Brain microvascular endothelial cell (primary cell): ENCODE measurements at regions not wholly inside any gene's neighbourhood (a gene's known extent, or its start where the extent isn't known, plus 50 kb on each side); places are given as distances from the start of the nearest gene placed in this dataset.

Experiments used
- DNase-seq: peaks from one replicate; pipeline ENCODE4 v3.0.0-alpha.2; 2020
- H3K27ac ChIP-seq: fragments of 250-450 bp; sonication (Bioruptor Pico); 2 replicates; pipeline ENCODE4 v1.5.1; 2020; ENCODE audit warnings: mild to moderate bottlenecking, moderate library complexity
- H3K27me3 ChIP-seq: fragments of 250-450 bp; sonication (Bioruptor Pico); replicated peaks from 2 replicates; pipeline ENCODE4 v1.5.1; 2020; ENCODE audit warnings: mild to moderate bottlenecking
- H3K36me3 ChIP-seq: fragments of 250-450 bp; sonication (Bioruptor Pico); replicated peaks from 2 replicates; pipeline ENCODE4 v1.5.1; 2020; ENCODE audit warnings: mild to moderate bottlenecking
- H3K4me3 ChIP-seq: 2 replicates; pipeline ENCODE4 v1.5.1; 2011; ENCODE audit warnings: low read depth, mild to moderate bottlenecking, control low read depth, low read length, moderate library complexity
- in situ Hi-C: cut with HindIII; loops from 2 replicates; pipeline ENCODE4 v1.10.0; 2017; ENCODE audit warnings: low sequenced_read_pairs, low pct_ligation_motif_present
- TF ChIP-seq, protein P1 (sequence below): IDR thresholded peaks from 2 replicates; pipeline ENCODE4 v1.5.1; 2011; ENCODE audit warnings: low read depth, mild to moderate bottlenecking, moderate library complexity, low read length, control low read depth, inconsistent platforms; ENCODE audit errors: missing control alignments

DNA sequence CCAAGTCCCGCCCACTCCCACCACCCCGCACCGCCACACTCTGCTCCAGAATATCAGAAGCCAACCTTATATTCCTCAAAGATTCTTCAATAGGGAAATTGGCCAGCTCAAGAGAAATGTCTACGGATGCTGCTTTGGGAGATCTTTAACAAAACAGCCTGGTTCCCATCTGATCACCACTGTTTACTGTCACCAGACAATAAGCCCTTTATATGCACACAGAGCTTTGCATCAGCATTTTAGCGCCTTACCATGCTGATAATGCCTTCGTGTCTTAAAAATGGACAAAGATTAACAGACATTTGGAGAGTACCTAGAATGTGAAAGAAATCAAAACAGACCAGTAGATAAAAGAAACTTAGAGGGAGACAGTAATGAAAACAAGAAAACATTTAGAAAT, 141.7 kb upstream of the SYT6 start:
- in situ Hi-C loops: no loop called here
- Histone ChIP-seq H3K27ac (no peak overlapping the region), H3K36me3 (no peaks in the 10 kb centered on the region), H3K27me3 (peaks cover 3% of the 10 kb centered on the region), H3K4me3 (no peak overlapping the region)
- TF ChIP-seq, protein P1, sequence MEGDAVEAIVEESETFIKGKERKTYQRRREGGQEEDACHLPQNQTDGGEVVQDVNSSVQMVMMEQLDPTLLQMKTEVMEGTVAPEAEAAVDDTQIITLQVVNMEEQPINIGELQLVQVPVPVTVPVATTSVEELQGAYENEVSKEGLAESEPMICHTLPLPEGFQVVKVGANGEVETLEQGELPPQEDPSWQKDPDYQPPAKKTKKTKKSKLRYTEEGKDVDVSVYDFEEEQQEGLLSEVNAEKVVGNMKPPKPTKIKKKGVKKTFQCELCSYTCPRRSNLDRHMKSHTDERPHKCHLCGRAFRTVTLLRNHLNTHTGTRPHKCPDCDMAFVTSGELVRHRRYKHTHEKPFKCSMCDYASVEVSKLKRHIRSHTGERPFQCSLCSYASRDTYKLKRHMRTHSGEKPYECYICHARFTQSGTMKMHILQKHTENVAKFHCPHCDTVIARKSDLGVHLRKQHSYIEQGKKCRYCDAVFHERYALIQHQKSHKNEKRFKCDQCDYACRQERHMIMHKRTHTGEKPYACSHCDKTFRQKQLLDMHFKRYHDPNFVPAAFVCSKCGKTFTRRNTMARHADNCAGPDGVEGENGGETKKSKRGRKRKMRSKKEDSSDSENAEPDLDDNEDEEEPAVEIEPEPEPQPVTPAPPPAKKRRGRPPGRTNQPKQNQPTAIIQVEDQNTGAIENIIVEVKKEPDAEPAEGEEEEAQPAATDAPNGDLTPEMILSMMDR: no peak
- DNase-seq: no peak

DNA sequence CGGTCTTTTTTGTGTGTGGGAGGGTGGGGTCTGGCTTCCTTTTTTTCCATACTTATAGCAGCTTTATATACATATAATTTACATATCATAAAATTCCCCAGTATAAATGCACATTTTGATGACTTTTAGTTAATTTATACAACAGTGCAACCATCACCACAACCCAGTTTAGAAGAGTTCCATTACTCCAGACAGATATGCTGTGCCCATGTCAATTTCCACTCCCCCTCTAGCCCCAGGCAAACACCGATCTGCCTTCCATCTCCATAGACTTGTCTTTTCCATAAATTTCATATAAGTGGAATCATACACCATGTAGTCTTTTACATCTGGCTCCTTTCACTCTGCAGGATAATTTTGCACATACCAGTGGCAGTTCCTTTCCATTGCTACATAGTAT, 139.2 kb upstream of the SYT6 start:
- TF ChIP-seq, protein P1: no peak
- no peaks in the 10 kb centered on the region for H3K36me3 ChIP-seq
- H3K27ac ChIP-seq: no peak overlapping the region
- DNase-seq: no peak
- in situ Hi-C loops: no loop called here
- H3K27me3 ChIP-seq: no peaks in the 10 kb centered on the region
- H3K4me3 ChIP-seq: no peak overlapping the region

GRCh38 chr1:114292194-114292593, 138.5 kb upstream of the SYT6 start:
- Histone ChIP-seq H3K36me3 (no peaks in the 10 kb centered on the region), H3K27me3 (no peaks in the 10 kb centered on the region), H3K27ac (no peak overlapping the region), H3K4me3 (no peak overlapping the region)
- TF ChIP-seq, protein P1: no peak
- in situ Hi-C loops: no loop called here
- DNase-seq: no peak

DNA sequence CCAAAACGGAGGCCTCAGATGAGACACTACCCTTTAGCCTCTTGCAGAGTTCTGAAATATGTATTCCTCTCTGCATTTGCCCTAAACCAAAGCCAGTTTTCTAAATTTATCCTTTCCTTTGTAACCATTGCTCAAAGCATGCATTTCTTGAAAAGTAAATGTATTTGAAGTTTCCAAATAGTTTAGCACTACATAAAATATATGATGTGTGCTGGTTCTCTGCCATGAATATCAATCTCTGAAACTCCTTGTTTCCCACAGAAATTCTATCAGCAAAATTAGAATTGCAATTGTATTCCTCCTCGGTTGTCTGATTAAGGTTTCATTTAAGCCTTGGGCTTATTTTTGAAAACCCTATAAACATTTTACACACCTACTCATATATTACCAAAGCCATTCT, 137.1 kb upstream of the SYT6 start:
- no peaks in the 10 kb centered on the region for H3K27me3 ChIP-seq
- TF ChIP-seq, protein P1: no peak
- no peak for DNase-seq
- H3K27ac ChIP-seq: no peak overlapping the region
- no peak overlapping the region for H3K4me3 ChIP-seq
- H3K36me3 ChIP-seq: no peaks in the 10 kb centered on the region
- in situ Hi-C loops: no loop called here

DNA sequence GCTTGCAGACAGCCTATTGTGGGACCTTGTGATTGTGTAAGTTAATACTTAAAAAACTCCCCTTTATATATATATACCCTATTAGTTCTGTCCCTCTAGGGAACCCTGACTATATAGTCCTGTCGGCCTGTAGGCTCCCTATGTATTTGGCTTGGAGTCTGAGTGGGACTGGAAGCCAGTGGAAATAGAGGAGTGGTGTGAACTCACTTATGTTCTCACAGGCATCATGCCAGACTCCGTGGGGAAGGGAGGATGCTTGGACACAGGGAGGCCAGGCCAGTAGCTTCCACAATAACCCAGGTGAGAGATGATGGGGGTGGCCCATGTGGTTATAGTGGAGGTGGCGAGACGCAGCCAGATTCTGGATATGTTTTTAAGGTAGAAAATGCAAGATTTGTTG, 136.7 kb upstream of the SYT6 start:
- Histone ChIP-seq H3K36me3 (no peaks in the 10 kb centered on the region), H3K4me3 (no peak overlapping the region), H3K27ac (no peak overlapping the region), H3K27me3 (no peaks in the 10 kb centered on the region)
- in situ Hi-C loops: no loop called here
- no peak for DNase-seq
- TF ChIP-seq, protein P1: no peak

GRCh38 chr1:114289824-114290223, 136.2 kb upstream of the SYT6 start:
- Histone ChIP-seq H3K27ac (no peak overlapping the region), H3K4me3 (no peak overlapping the region), H3K27me3 (no peaks in the 10 kb centered on the region), H3K36me3 (no peaks in the 10 kb centered on the region)
- DNase-seq: no peak
- in situ Hi-C loops: no loop called here
- TF ChIP-seq, protein P1: no peak
